CD4-positive, alpha-beta T cell (primary cell): ENCODE measurements at regions not wholly inside any gene's neighbourhood (a gene's known extent, or its start where the extent isn't known, plus 50 kb on each side); places are given as distances from the start of the nearest gene placed in this dataset.

Source experiments
- ATAC-seq: fragments of 200-7000 bp; cut with Tn5 transposase; one replicate; pipeline ENCODE4 v1.10.0; 2022; ENCODE audit warnings: mild to moderate bottlenecking; ENCODE audit not compliant: poor library complexity
- CTCF ChIA-PET: fragments of 350-600 bp; sonication (Branson Sonifier 250); formaldehyde crosslinking; loops from one replicate; lab custom pipeline; 2021; ENCODE audit warnings: antibody characterized with exemption, inconsistent platforms; lab: Charles Lee
- POLR2A ChIA-PET: fragments of 350-600 bp; sonication (Branson Sonifier 250); formaldehyde crosslinking; loops from one replicate; lab custom pipeline; 2021; ENCODE audit warnings: antibody characterized with exemption, inconsistent platforms; lab: Charles Lee
- DNase-seq, 14 experiments: peaks; one replicate each; pipeline ENCODE4 v3.0.0-alpha.2; 2013 to 2020; ENCODE audit warnings: mixed read lengths in 2 of 14
- H3K27ac ChIP-seq, 2 donors: one replicate each; pipeline versions ENCODE4 v1.5.1 to v1.7.0; 2013; ENCODE audit warnings: low read length in 2 of 2, low read depth in 1 of 2, mild to moderate bottlenecking in 1 of 2
- H3K27me3 ChIP-seq, 2 experiments: 1 replicate in 1 of 2; 2 replicates in 1 of 2; pipeline versions ENCODE4 v1.6.1 to v1.7.0; 2013; ENCODE audit warnings: low read length in 2 of 2, control low read depth in 1 of 2, mild to moderate bottlenecking in 1 of 2, moderate library complexity in 1 of 2; ENCODE audit not compliant: insufficient read depth in 2 of 2, control insufficient read depth in 1 of 2
- H3K36me3 ChIP-seq: one replicate; pipeline ENCODE4 v1.6.1; 2013; ENCODE audit warnings: low read length, control low read depth; ENCODE audit not compliant: insufficient read depth
- H3K4me1 ChIP-seq: one replicate; pipeline ENCODE4 v1.6.1; 2013; ENCODE audit warnings: low read length, control low read depth; ENCODE audit not compliant: insufficient read depth
- H3K4me3 ChIP-seq: one replicate; pipeline ENCODE4 v1.5.1; 2013; ENCODE audit warnings: mild to moderate bottlenecking, low read length, moderate library complexity
- H3K9me3 ChIP-seq, 2 experiments: 1 replicate in 1 of 2; 2 replicates in 1 of 2; pipeline versions ENCODE4 v1.6.1 to v1.7.0; 2013; ENCODE audit warnings: low read length in 2 of 2, mild to moderate bottlenecking in 2 of 2, control low read depth in 1 of 2, moderate library complexity in 1 of 2; ENCODE audit not compliant: control insufficient read depth in 1 of 2, insufficient read depth in 1 of 2
- H3K27ac Mint-ChIP-seq: one replicate; pipeline ENCODE4 v1.8.0; 2020; ENCODE audit warnings: mixed read lengths
- H3K27me3 Mint-ChIP-seq: one replicate; pipeline ENCODE4 v1.8.0; 2021; ENCODE audit warnings: mixed read lengths
- H3K36me3 Mint-ChIP-seq: one replicate; pipeline ENCODE4 v1.8.0; 2021; ENCODE audit warnings: low read depth, mixed read lengths
- H3K4me1 Mint-ChIP-seq: one replicate; pipeline ENCODE4 v1.8.0; 2021; ENCODE audit warnings: low read depth, mixed read lengths
- H3K4me3 Mint-ChIP-seq: one replicate; pipeline ENCODE4 v1.8.0; 2020; ENCODE audit warnings: mild to moderate bottlenecking, mixed read lengths
- H3K9me3 Mint-ChIP-seq: one replicate; pipeline ENCODE4 v1.8.0; 2020; ENCODE audit warnings: mixed read lengths
- intact Hi-C, 2 experiments: fragments of 100-400 bp; cut with DNase I in 1 of 2; cut with micrococcal nuclease in 1 of 2; formaldehyde crosslinking; loops; one replicate each; pipeline versions ENCODE4 v1.15.1 to v1.9.0; 2023 to 2025; cut with DNase I, micrococcal nuclease
- TF ChIP-seq, protein P1 (sequence below): fragments of 200-600 bp; IDR thresholded peaks from one replicate; pipeline ENCODE4 v1.8.0; 2022; ENCODE audit warnings: antibody characterized with exemption, mild to moderate bottlenecking

DNA sequence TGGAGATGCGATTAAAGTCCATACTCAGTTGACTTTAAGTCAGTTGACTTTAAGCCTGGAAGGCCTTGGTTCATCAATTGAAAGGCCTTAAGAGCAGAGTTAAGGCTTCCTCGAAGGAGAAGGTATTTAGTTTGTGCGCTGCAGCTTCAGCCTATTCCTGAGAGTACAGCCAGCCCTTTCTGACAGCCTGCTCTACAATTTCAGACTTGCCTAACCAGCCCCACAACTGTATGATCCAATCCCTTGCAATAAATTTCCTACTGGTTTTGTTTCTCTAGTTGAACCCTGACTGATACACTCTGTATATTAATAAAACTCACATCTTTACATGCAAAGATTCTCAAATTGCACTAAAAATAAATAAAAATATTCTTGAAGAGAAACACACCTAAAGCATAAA, 66.1 kb upstream of the RORA start:
- H3K27ac ChIP-seq, result no peak overlapping the region
- H3K9me3 ChIP-seq, result no peaks in the 10 kb centered on the region
- DNase-seq (no peak), ATAC-seq (no peak)
- Mint-ChIP-seq H3K4me1 (no peaks in the 10 kb centered on the region), H3K9me3 (no peaks in the 10 kb centered on the region), H3K27ac (no peak overlapping the region), H3K27me3 (peaks cover 6% of the 10 kb centered on the region), H3K36me3 (no peaks in the 10 kb centered on the region), H3K4me3 (no peak overlapping the region)
- H3K27me3 ChIP-seq, result no peaks in the 10 kb centered on the region
- ChIA-PET POLR2A (no interaction called here), CTCF (no interaction called here)
- H3K4me1 ChIP-seq, result no peaks in the 10 kb centered on the region
- H3K36me3 ChIP-seq, result no peaks in the 10 kb centered on the region
- intact Hi-C loops, result no loop called here
- H3K4me3 ChIP-seq, result no peak overlapping the region
- TF ChIP-seq, protein P1, sequence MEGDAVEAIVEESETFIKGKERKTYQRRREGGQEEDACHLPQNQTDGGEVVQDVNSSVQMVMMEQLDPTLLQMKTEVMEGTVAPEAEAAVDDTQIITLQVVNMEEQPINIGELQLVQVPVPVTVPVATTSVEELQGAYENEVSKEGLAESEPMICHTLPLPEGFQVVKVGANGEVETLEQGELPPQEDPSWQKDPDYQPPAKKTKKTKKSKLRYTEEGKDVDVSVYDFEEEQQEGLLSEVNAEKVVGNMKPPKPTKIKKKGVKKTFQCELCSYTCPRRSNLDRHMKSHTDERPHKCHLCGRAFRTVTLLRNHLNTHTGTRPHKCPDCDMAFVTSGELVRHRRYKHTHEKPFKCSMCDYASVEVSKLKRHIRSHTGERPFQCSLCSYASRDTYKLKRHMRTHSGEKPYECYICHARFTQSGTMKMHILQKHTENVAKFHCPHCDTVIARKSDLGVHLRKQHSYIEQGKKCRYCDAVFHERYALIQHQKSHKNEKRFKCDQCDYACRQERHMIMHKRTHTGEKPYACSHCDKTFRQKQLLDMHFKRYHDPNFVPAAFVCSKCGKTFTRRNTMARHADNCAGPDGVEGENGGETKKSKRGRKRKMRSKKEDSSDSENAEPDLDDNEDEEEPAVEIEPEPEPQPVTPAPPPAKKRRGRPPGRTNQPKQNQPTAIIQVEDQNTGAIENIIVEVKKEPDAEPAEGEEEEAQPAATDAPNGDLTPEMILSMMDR, result no peak

DNA sequence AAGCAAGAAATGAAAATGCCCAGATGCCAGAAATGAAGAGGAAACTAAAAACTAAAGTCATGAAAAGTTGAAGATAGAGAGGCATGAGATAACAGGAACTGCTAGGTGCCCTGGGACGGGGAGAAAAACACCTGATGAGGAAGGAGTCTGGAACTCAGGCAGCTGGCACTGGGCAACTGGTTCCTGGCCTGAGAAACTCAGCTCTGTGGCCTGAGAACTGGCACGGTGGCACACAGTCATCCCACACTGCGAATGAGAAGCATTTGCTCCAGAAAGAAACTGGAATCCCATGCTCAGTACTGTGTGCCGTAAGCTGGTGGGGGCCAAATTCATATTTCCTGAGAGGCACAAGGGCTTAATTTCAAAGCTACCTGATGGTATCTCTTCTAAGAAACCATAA, 53.6 kb upstream of the RORA start:
- Mint-ChIP-seq H3K36me3 (no peaks in the 10 kb centered on the region), H3K27me3 (peaks cover 48% of the 10 kb centered on the region), H3K4me3 (no peak overlapping the region), H3K27ac (no peak overlapping the region), H3K4me1 (no peaks in the 10 kb centered on the region), H3K9me3 (no peaks in the 10 kb centered on the region)
- H3K4me1 ChIP-seq, result no peaks in the 10 kb centered on the region
- ATAC-seq, result no peak
- CTCF ChIA-PET, result no interaction called here
- H3K4me3 ChIP-seq, result no peak overlapping the region
- no peaks in the 10 kb centered on the region for H3K36me3 ChIP-seq
- DNase-seq, result no peak
- H3K27ac ChIP-seq, result no peak overlapping the region
- H3K27me3 ChIP-seq, result peaks cover 16 to 17% of the 10 kb centered on the region in 2 experiments
- POLR2A ChIA-PET, result no interaction called here
- intact Hi-C loops, result no loop called here
- no peaks in the 10 kb centered on the region for H3K9me3 ChIP-seq
- TF ChIP-seq, protein P1, result no peak

DNA sequence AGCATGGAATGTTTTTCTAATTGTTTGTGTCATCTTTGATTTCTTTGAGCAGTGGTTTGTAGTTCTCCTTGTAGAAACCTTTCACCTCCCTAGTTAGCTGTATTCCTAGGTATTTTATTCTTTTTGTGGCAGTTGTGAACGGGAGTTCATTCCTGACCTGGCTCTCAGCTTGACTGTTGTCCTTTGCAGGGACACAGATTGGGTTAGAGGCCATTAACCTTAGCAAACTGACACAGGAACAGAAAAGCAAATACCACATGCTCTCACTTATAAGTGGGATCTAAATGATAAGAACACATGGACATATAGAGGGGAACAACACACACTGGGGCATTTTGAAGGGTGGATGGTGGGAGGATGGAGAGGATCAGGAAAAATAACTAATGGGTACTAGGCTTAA, 52.2 kb upstream of the RORA start:
- Histone ChIP-seq H3K4me1 (no peaks in the 10 kb centered on the region), H3K27ac (no peak overlapping the region), H3K27me3 (peaks cover 14 to 17% of the 10 kb centered on the region in 2 experiments), H3K36me3 (no peaks in the 10 kb centered on the region), H3K4me3 (no peak overlapping the region), H3K9me3 (no peaks in the 10 kb centered on the region)
- no peaks in the 10 kb centered on the region for H3K36me3 Mint-ChIP-seq
- DNase-seq, result no peak
- CTCF ChIA-PET, result no interaction called here
- TF ChIP-seq, protein P1, result no peak
- no peak for ATAC-seq
- H3K4me1 Mint-ChIP-seq, result no peaks in the 10 kb centered on the region
- H3K9me3 Mint-ChIP-seq, result no peaks in the 10 kb centered on the region
- no peak overlapping the region for H3K27ac Mint-ChIP-seq
- POLR2A ChIA-PET, result no interaction called here
- peaks cover 58% of the 10 kb centered on the region for H3K27me3 Mint-ChIP-seq
- H3K4me3 Mint-ChIP-seq, result no peak overlapping the region
- intact Hi-C loops, result no loop called here
